ENCODE measurements at regions not wholly inside any gene's neighbourhood (a gene's known extent, or its start where the extent isn't known, plus 50 kb on each side); places are given as distances from the start of the nearest gene placed in this dataset.

DNA sequence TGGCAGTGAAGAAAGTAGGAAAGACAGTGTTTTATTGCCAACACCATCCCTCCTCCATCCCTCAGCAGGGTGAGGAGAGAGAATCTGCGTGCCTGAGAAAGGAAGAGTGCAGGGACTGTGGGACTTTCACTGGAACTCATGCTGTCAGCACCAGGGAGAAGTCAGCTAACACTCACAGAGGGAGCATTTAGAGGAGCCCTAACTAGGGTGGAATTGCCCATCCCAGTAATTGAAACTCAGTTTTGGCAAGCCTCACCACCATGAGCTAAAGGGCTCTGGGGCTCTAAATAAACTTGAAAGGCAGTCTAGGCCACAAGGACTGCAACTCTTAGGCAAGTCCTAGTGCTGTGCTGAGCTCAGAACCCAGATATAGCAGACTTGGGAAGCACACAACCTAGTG is 622.3 kb downstream of the SEMA5A start:
- Histone ChIP-seq H3K36me3 (ENCODE audit: insufficient read depth, low read length) (no peaks in the 10 kb centered on the region), H3K27ac (ENCODE audit: low read depth in 1 of 2, low read length in 2 of 2) (no peak overlapping the region), H3K27me3 (ENCODE audit: control insufficient read depth in 1 of 2, insufficient read depth in 2 of 2, low read length in 2 of 2) (no peaks in the 10 kb centered on the region), H3K9me3 (ENCODE audit: control insufficient read depth in 1 of 2, insufficient read depth in 1 of 2, low read length in 2 of 2) (peaks cover 0 to 6% of the 10 kb centered on the region in 2 experiments), H3K4me1 (ENCODE audit: insufficient read depth, low read length) (no peaks in the 10 kb centered on the region), H3K4me3 (ENCODE audit: low read length) (no peak overlapping the region)
- H3K36me3 Mint-ChIP-seq (ENCODE audit: low read depth), result no peaks in the 10 kb centered on the region
- no peak overlapping the region for H3K27ac Mint-ChIP-seq
- TF ChIP-seq, protein P1, sequence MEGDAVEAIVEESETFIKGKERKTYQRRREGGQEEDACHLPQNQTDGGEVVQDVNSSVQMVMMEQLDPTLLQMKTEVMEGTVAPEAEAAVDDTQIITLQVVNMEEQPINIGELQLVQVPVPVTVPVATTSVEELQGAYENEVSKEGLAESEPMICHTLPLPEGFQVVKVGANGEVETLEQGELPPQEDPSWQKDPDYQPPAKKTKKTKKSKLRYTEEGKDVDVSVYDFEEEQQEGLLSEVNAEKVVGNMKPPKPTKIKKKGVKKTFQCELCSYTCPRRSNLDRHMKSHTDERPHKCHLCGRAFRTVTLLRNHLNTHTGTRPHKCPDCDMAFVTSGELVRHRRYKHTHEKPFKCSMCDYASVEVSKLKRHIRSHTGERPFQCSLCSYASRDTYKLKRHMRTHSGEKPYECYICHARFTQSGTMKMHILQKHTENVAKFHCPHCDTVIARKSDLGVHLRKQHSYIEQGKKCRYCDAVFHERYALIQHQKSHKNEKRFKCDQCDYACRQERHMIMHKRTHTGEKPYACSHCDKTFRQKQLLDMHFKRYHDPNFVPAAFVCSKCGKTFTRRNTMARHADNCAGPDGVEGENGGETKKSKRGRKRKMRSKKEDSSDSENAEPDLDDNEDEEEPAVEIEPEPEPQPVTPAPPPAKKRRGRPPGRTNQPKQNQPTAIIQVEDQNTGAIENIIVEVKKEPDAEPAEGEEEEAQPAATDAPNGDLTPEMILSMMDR (IDR thresholded peaks at IDR 0.05), result no peak
- intact Hi-C loops (cut with DNase I, micrococcal nuclease), result no loop called here
- CTCF ChIA-PET, result no interaction called here
- no peak overlapping the region for H3K4me3 Mint-ChIP-seq
- H3K9me3 Mint-ChIP-seq, result peaks cover 7% of the 10 kb centered on the region
- no peaks in the 10 kb centered on the region for H3K27me3 Mint-ChIP-seq
- ATAC-seq (ENCODE audit: poor library complexity) (no peak), DNase-seq (no peak)
- POLR2A ChIA-PET, result no interaction called here
- no peaks in the 10 kb centered on the region for H3K4me1 Mint-ChIP-seq (ENCODE audit: low read depth)

DNA sequence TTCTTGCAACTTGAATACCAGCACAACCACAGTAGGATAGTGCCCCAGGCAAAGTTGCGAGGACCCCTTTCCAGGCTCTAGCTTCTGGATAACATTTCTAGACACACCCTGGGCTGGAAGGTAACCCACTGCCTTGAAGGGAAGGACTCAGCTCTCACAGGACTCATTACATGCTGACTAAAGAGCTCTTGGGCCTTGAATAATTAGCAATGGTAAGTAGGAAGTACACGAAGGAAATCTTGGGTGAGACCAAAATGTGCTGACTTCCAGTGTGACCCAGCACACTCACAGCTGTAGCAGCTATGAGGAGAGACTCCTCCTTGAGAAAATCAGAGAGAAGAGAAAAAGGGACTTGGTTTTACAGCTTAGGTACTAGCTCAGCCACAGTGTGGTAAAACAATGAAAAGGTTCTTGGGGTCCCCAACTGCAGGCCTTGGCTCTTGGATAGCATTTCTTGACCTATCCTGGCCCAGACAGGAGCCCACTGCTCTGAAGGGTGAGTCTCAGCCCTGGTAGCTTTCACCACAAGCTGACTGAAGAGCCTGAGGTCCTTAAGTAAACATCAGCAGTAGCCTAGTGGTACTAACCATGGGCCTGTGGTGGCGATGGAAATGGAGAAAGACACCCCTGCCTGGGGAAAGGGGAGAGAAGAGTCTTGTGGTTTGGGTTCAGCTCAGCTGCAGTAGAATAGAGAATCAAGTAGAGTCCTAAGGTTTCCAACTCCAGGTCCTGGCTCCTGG is 621.7 kb downstream of the SEMA5A start:
- Histone ChIP-seq H3K4me3 (ENCODE audit: low read length) (no peak overlapping the region), H3K9me3 (ENCODE audit: control insufficient read depth in 1 of 2, insufficient read depth in 1 of 2, low read length in 2 of 2) (peaks cover 0 to 6% of the 10 kb centered on the region in 2 experiments), H3K4me1 (ENCODE audit: insufficient read depth, low read length) (no peaks in the 10 kb centered on the region), H3K27me3 (ENCODE audit: control insufficient read depth in 1 of 2, insufficient read depth in 2 of 2, low read length in 2 of 2) (no peaks in the 10 kb centered on the region), H3K36me3 (ENCODE audit: insufficient read depth, low read length) (no peaks in the 10 kb centered on the region), H3K27ac (ENCODE audit: low read depth in 1 of 2, low read length in 2 of 2) (no peak overlapping the region)
- no peak overlapping the region for H3K4me3 Mint-ChIP-seq
- ATAC-seq (ENCODE audit: poor library complexity) (no peak), DNase-seq (no peak)
- no peak overlapping the region for H3K27ac Mint-ChIP-seq
- H3K4me1 Mint-ChIP-seq (ENCODE audit: low read depth), result no peaks in the 10 kb centered on the region
- H3K36me3 Mint-ChIP-seq (ENCODE audit: low read depth), result no peaks in the 10 kb centered on the region
- TF ChIP-seq, protein P1 (IDR thresholded peaks at IDR 0.05), result no peak
- CTCF ChIA-PET, result no interaction called here
- POLR2A ChIA-PET, result no interaction called here
- peaks cover 5% of the 10 kb centered on the region for H3K9me3 Mint-ChIP-seq
- intact Hi-C loops (cut with DNase I, micrococcal nuclease), result no loop called here
- H3K27me3 Mint-ChIP-seq, result no peaks in the 10 kb centered on the region

DNA sequence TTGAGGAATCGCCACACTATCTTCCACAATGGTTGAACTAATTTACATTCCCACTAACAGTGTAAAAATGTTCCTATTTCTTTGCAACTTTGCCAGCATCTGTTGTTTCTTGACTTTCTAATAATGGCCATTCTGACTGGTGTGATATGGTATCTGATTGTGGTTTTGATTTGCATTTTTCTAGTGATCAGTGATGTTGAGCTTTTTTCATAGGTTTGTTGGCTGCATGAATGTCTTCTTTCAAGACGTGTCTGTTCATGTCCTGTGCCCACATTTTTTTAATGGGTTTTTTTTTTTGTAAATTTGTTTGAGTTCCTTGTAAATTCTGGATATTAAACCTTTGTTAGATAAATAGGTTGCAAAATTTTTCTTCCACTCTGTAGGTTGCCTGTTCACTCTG is 615.9 kb downstream of the SEMA5A start:
- H3K4me3 Mint-ChIP-seq, result no peak overlapping the region

More for the DNA sequence above, 615.9 kb downstream of the SEMA5A start:
- Histone ChIP-seq H3K4me1 (ENCODE audit: insufficient read depth, low read length) (no peaks in the 10 kb centered on the region), H3K9me3 (ENCODE audit: control insufficient read depth in 1 of 2, insufficient read depth in 1 of 2, low read length in 2 of 2) (peaks cover 0 to 7% of the 10 kb centered on the region in 2 experiments), H3K36me3 (ENCODE audit: insufficient read depth, low read length) (no peaks in the 10 kb centered on the region), H3K4me3 (ENCODE audit: low read length) (no peak overlapping the region), H3K27ac (ENCODE audit: low read depth in 1 of 2, low read length in 2 of 2) (no peak overlapping the region), H3K27me3 (ENCODE audit: control insufficient read depth in 1 of 2, insufficient read depth in 2 of 2, low read length in 2 of 2) (no peaks in the 10 kb centered on the region)
- no peaks in the 10 kb centered on the region for H3K4me1 Mint-ChIP-seq (ENCODE audit: low read depth)
- DNase-seq (no peak), ATAC-seq (ENCODE audit: poor library complexity) (no peak)
- no peak overlapping the region for H3K27ac Mint-ChIP-seq
- no peaks in the 10 kb centered on the region for H3K36me3 Mint-ChIP-seq (ENCODE audit: low read depth)
- H3K9me3 Mint-ChIP-seq, result peaks cover 5% of the 10 kb centered on the region
- ChIA-PET POLR2A (no interaction called here), CTCF (interaction anchor here (1.1 kb wide), 1 partner anchor 31 kb away, joined by 3 read pairs; no protein-coding TSS in a partner anchor)
- H3K27me3 Mint-ChIP-seq, result no peaks in the 10 kb centered on the region
- TF ChIP-seq, protein P1 (IDR thresholded peaks at IDR 0.05), result no peak
- intact Hi-C loops (cut with DNase I, micrococcal nuclease), result no loop called here
